HepG2 (cell line): ENCODE measurements at regions not wholly inside any gene's neighbourhood (a gene's known extent, or its start where the extent isn't known, plus 50 kb on each side); places are given as distances from the start of the nearest gene placed in this dataset.

ENCODE experiments used
- ATAC-seq: fragments of 200-7000 bp; cut with Tn5 transposase; 3 replicates; pipeline ENCODE4 v1.9.1; 2020; ENCODE audit warnings: mild to moderate bottlenecking, moderate library complexity
- BruUV-seq: library from RNA; stranded (reverse); fragments of 400-500 nt; replicated peaks from 2 replicates; lab custom pipeline; 2021; lab: Mats Ljungman, UMichigan
- CTCF ChIA-PET: fragments of 300-600 bp; formaldehyde crosslinking; extraction: SDS; loops from one replicate; lab custom pipeline; 2021; ENCODE audit warnings: low total read pairs, inconsistent platforms, low intra/inter-chr PET ratio; lab: Yijun Ruan, JAX
- POLR2A ChIA-PET: fragments of 350-600 bp; sonication (Branson Sonifier 250); formaldehyde crosslinking; loops from one replicate; lab custom pipeline; 2020; ENCODE audit warnings: antibody characterized with exemption, inconsistent platforms; lab: Yijun Ruan, JAX
- DNase-seq: peaks from one replicate; pipeline ENCODE4 v3.0.0-alpha.2; 2015; ENCODE audit warnings: low spot score
- FAIRE-seq: peaks from 3 replicates; lab custom pipeline; 2011; peaks lifted over from hg19 to GRCh38; lab: Jason Lieb, UNC
- H2AFZ ChIP-seq: one replicate; pipeline ENCODE4 v1.6.1; 2011; ENCODE audit warnings: low read length, inconsistent platforms
- H3K27ac ChIP-seq: fragments of 300-600 bp; 3 replicates; pipeline ENCODE4 v1.8.0; 2011; ENCODE audit warnings: mixed run types, mild to moderate bottlenecking, mixed read lengths, low read length, inconsistent platforms; ENCODE audit not compliant: insufficient read depth; ENCODE audit errors: extremely low read length
- H3K27me3 ChIP-seq, 2 experiments: fragments of 200-600 bp in 1 of 2; 2 replicates in 1 of 2; 3 replicates in 1 of 2; pipeline versions ENCODE4 v1.6.0 to v1.8.0; 2011; ENCODE audit warnings: low read length in 2 of 2, mild to moderate bottlenecking in 2 of 2, moderate library complexity in 2 of 2, inconsistent platforms in 1 of 2; ENCODE audit not compliant: insufficient read depth in 2 of 2, control insufficient read depth in 1 of 2
- H3K36me3 ChIP-seq, 2 experiments: fragments of 200-600 bp in 1 of 2; replicated peaks in 1 of 2; 2 replicates in 1 of 2; 3 replicates in 1 of 2; pipeline versions ENCODE4 v1.5.1 to v1.8.0; 2011; ENCODE audit warnings: low read length in 2 of 2, inconsistent platforms in 1 of 2; ENCODE audit not compliant: insufficient read depth in 2 of 2, control insufficient read depth in 1 of 2
- H3K4me1 ChIP-seq: 2 replicates; pipeline ENCODE4 v1.5.1; 2012; ENCODE audit warnings: low read length, inconsistent platforms; ENCODE audit not compliant: insufficient read depth
- H3K4me2 ChIP-seq: 2 replicates; pipeline ENCODE4 v1.6.0; 2011; ENCODE audit warnings: low read depth, low read length, inconsistent platforms
- H3K4me3 ChIP-seq, 3 experiments: fragments of 200-600 bp in 1 of 3; sonication (generic), shearing (Covaris generic) in 1 of 3; replicated peaks in 1 of 3; 2 replicates each; pipeline ENCODE4 v1.5.1; 2011 to 2016; ENCODE audit warnings: low read length in 3 of 3, inconsistent platforms in 2 of 3, low read depth in 2 of 3, mild to moderate bottlenecking in 2 of 3, control low read depth in 1 of 3, mixed read lengths in 1 of 3; ENCODE audit not compliant: insufficient read depth in 1 of 3
- H3K79me2 ChIP-seq: one replicate; pipeline ENCODE4 v1.6.1; 2011; ENCODE audit warnings: low read length, inconsistent platforms; ENCODE audit not compliant: insufficient read depth
- H3K9ac ChIP-seq: 2 replicates; pipeline ENCODE4 v1.6.0; 2011; ENCODE audit warnings: mild to moderate bottlenecking, low read depth, low read length, inconsistent platforms; ENCODE audit not compliant: insufficient read depth
- H3K9me3 ChIP-seq: 2 replicates; pipeline ENCODE4 v1.5.1; 2012; ENCODE audit warnings: mild to moderate bottlenecking, low read length
- H4K20me1 ChIP-seq: 2 replicates; pipeline ENCODE4 v1.6.0; 2011; ENCODE audit warnings: inconsistent platforms, mild to moderate bottlenecking, low read length, moderate library complexity; ENCODE audit not compliant: insufficient read depth
- DBP ChIP-seq: sonication (generic); formaldehyde crosslinking; IDR thresholded peaks from 2 replicates; pipeline ENCODE4 v1.4.0; 2020; ENCODE audit warnings: missing genetic modification reagents; ENCODE audit errors: not compliant biosample characterization
- HNRNPK ChIP-seq: fragments of 200-400 bp; formaldehyde crosslinking; IDR thresholded peaks from 2 replicates; pipeline ENCODE4 v1.6.1; 2018; ENCODE audit warnings: low read length, low read depth, moderate library complexity, mild to moderate bottlenecking; ENCODE audit not compliant: poor library complexity, severe bottlenecking
- ZBTB14 ChIP-seq: sonication (generic); formaldehyde crosslinking; IDR thresholded peaks from 2 replicates; pipeline ENCODE4 v1.4.0; 2020; ENCODE audit warnings: missing genetic modification reagents
- ZMYM4 ChIP-seq: sonication (generic); formaldehyde crosslinking; IDR thresholded peaks from 2 replicates; pipeline ENCODE4 v1.8.1; 2023; ENCODE audit warnings: mild to moderate bottlenecking, missing genetic modification reagents
- ZNF607 ChIP-seq: sonication (generic); formaldehyde crosslinking; IDR thresholded peaks from 2 replicates; pipeline ENCODE4 v1.5.1; 2020; ENCODE audit warnings: missing genetic modification reagents, mild to moderate bottlenecking, borderline replicate concordance
- WGBS: methylation state at CpG from one replicate; pipeline ENCODE4 v1.1.6; 2017; ENCODE audit warnings: low lambda C conversion rate; 5-methylcytosine and 5-hydroxymethylcytosine counted together
- in situ Hi-C: cut with HindIII; loops from 2 replicates; pipeline ENCODE4 v1.10.0; 2017; ENCODE audit warnings: low pct_unique_long_range_greater_than_20kb; ENCODE audit not compliant: extremely low pct_ligation_motif_present
- intact Hi-C: fragments of 100-400 bp; cut with micrococcal nuclease; formaldehyde crosslinking; loops from one replicate; pipeline ENCODE4 v1.10.0; 2022; ENCODE audit not compliant: unreplicated experiment

- TF ChIP-seq ZNF607 (CRISPR knock-in tag) (no peak), ZBTB14 (CRISPR knock-in tag) (no peak), DBP (CRISPR knock-in tag) (no peak)
Measured at GRCh38 chr3:20388971-20389370, 203.0 kb upstream of the SGO1 start (continued).

GRCh38 chr3:20380295-20380694 is 194.3 kb upstream of the SGO1 start:
- WGBS: 29% methylated on average over 1 of the region's 1 CpG
- Histone ChIP-seq H2AFZ (no peak overlapping the region), H3K36me3 (no peaks in the 10 kb centered on the region), H3K4me3 (no peak overlapping the region), H3K79me2 (no peaks in the 10 kb centered on the region), H3K9me3 (peaks cover 2% of the 10 kb centered on the region; the same call in 1 of the 2 replicates), H3K4me1 (no peaks in the 10 kb centered on the region), H3K4me2 (no peak overlapping the region), H3K9ac (no peak overlapping the region), H4K20me1 (no peaks in the 10 kb centered on the region), H3K27ac (no peak overlapping the region), H3K27me3 (no peaks in the 10 kb centered on the region; a peak in 1 of 5 replicates)
- POLR2A ChIA-PET: no interaction called here
- no peak for DNase-seq
- ATAC-seq: no peak
- no peak for TF ChIP-seq ZMYM4
- TF ChIP-seq HNRNPK: no peak
- in situ Hi-C loops: no loop called here
- intact Hi-C loops: no loop called here
- CTCF ChIA-PET: no interaction called here
- BruUV-seq: no TSS peak
- FAIRE-seq: no peak
